WTC11 (cell line): ENCODE measurements at regions not wholly inside any gene's neighbourhood (a gene's known extent, or its start where the extent isn't known, plus 50 kb on each side); places are given as distances from the start of the nearest gene placed in this dataset.

ENCODE experiments used
- CTCF ChIP-seq: fragments of 200-600 bp; IDR thresholded peaks from 2 replicates; pipeline ENCODE4 v1.8.0; 2022; ENCODE audit warnings: antibody characterized with exemption
- FOXJ3 ChIP-seq: sonication (generic); formaldehyde crosslinking; IDR thresholded peaks from 2 replicates; pipeline ENCODE4 v1.9.0; 2021; ENCODE audit warnings: missing genetic modification reagents, mild to moderate bottlenecking, borderline replicate concordance
- GRHL2 ChIP-seq: fragments of 250-450 bp; sonication (Bioruptor Pico); IDR thresholded peaks from 2 replicates; pipeline ENCODE4 v1.8.0; 2022; ENCODE audit warnings: mild to moderate bottlenecking, moderate library complexity; ENCODE audit not compliant: insufficient replicate concordance, severe bottlenecking
- RELA ChIP-seq: sonication (generic); formaldehyde crosslinking; IDR thresholded peaks from 2 replicates; pipeline ENCODE4 v1.8.1; 2022; ENCODE audit warnings: missing genetic modification reagents, mild to moderate bottlenecking, borderline replicate concordance
- USF2 ChIP-seq: sonication (generic); formaldehyde crosslinking; IDR thresholded peaks from 2 replicates; pipeline ENCODE4 v1.8.1; 2023; ENCODE audit warnings: mild to moderate bottlenecking, missing genetic modification reagents, moderate library complexity
- ZNF263 ChIP-seq: sonication (generic); formaldehyde crosslinking; IDR thresholded peaks from 2 replicates; pipeline ENCODE4 v1.8.1; 2022; ENCODE audit warnings: low read depth, mild to moderate bottlenecking, moderate library complexity, missing genetic modification reagents
- TF ChIP-seq, protein P1 (sequence below): sonication (generic); formaldehyde crosslinking; IDR thresholded peaks from 2 replicates; pipeline ENCODE4 v1.8.0; 2022; ENCODE audit warnings: mild to moderate bottlenecking, missing genetic modification reagents
- TF ChIP-seq, protein P2 (sequence below): sonication (generic); formaldehyde crosslinking; IDR thresholded peaks from 2 replicates; pipeline ENCODE4 v1.8.1; 2023; ENCODE audit warnings: mild to moderate bottlenecking, moderate library complexity, missing genetic modification reagents

DNA sequence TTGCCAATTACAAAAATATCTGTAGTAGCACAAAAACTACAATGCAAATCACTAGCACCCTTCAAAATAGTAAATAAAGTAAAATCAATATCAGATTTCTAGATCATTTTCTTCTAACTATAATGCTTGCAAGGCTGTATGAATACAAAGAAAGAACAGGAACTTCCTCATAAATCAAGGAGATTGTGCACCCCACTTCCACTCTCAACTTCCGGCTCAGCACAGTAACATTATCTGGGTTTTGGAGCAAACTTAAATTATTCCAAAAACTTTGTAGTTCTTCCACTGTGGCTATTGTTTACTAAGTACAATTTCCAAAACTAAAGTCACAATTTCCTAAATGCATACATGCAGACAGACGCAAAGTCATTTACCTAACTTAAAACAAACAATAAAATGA, 778.3 kb upstream of the SLC10A2 start:
- TF ChIP-seq USF2 = no peak
- TF ChIP-seq CTCF = no peak
- TF ChIP-seq, protein P1, sequence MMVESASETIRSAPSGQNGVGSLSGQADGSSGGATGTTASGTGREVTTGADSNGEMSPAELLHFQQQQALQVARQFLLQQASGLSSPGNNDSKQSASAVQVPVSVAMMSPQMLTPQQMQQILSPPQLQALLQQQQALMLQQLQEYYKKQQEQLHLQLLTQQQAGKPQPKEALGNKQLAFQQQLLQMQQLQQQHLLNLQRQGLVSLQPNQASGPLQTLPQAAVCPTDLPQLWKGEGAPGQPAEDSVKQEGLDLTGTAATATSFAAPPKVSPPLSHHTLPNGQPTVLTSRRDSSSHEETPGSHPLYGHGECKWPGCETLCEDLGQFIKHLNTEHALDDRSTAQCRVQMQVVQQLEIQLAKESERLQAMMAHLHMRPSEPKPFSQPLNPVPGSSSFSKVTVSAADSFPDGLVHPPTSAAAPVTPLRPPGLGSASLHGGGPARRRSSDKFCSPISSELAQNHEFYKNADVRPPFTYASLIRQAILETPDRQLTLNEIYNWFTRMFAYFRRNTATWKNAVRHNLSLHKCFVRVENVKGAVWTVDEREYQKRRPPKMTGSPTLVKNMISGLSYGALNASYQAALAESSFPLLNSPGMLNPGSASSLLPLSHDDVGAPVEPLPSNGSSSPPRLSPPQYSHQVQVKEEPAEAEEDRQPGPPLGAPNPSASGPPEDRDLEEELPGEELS (CRISPR knock-in tag) = no peak
- no peak for TF ChIP-seq FOXJ3 (CRISPR knock-in tag)
- no peak for TF ChIP-seq GRHL2 (CRISPR knock-in tag)
- no peak for TF ChIP-seq RELA
- TF ChIP-seq ZNF263 = no peak
- TF ChIP-seq, protein P2, sequence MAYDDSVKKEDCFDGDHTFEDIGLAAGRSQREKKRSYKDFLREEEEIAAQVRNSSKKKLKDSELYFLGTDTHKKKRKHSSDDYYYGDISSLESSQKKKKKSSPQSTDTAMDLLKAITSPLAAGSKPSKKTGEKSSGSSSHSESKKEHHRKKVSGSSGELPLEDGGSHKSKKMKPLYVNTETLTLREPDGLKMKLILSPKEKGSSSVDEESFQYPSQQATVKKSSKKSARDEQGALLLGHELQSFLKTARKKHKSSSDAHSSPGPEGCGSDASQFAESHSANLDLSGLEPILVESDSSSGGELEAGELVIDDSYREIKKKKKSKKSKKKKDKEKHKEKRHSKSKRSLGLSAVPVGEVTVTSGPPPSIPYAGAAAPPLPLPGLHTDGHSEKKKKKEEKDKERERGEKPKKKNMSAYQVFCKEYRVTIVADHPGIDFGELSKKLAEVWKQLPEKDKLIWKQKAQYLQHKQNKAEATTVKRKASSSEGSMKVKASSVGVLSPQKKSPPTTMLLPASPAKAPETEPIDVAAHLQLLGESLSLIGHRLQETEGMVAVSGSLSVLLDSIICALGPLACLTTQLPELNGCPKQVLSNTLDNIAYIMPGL (CRISPR knock-in tag) = no peak
